Vagina (tissue), 2 donors: ENCODE measurements at regions not wholly inside any gene's neighbourhood (a gene's known extent, or its start where the extent isn't known, plus 50 kb on each side); places are given as distances from the start of the nearest gene placed in this dataset.

Source experiments
- CTCF ChIP-seq, 3 experiments: fragments of 450-650 bp in 2 of 3; fragments of 200-600 bp in 1 of 3; sonication (generic) in 1 of 3; IDR thresholded peaks; one replicate each; pipeline ENCODE4 v1.5.1; 2017 to 2019; ENCODE audit warnings: antibody characterized with exemption in 3 of 3, mild to moderate bottlenecking in 2 of 3, moderate library complexity in 2 of 3
- POLR2A ChIP-seq, 2 donors: fragments of 450-650 bp; IDR thresholded peaks; one replicate each; pipeline ENCODE4 v1.6.1; 2017; ENCODE audit warnings: antibody characterized with exemption in 2 of 2, mild to moderate bottlenecking in 2 of 2, moderate library complexity in 2 of 2
- POLR2AphosphoS5 ChIP-seq, 2 donors: sonication (generic); formaldehyde crosslinking; IDR thresholded peaks; one replicate each; pipeline ENCODE4 v1.9.0; 2017; ENCODE audit warnings: antibody characterized with exemption in 2 of 2, mild to moderate bottlenecking in 2 of 2, low read depth in 1 of 2; ENCODE audit not compliant: insufficient read depth in 1 of 2

DNA sequence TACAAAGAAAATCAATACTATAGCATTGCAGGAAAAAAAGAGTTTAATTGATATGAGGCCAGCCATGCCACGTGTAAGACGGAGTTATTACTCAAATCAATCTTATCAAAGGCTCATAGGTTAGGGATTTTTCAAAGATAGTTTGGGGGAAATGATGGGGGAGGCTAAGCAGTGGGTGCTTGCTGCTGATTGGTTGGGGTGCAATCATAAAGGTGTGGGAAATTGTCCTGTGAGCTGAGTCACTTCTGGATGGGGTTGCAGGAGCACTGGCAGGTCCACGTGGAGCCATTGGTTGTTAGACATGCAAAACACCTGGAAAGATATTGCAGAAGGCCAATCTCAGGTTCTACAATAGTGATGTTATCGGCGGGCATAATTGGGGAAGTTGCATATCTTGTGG lies 319.2 kb upstream of the COBL start:
- no peak for TF ChIP-seq POLR2AphosphoS5 (IDR thresholded peaks at IDR 0.05; ENCODE audit: insufficient read depth in 1 of 2, low read depth in 1 of 2)
- TF ChIP-seq CTCF (IDR thresholded peaks at IDR 0.05) = no peak
- TF ChIP-seq POLR2A (IDR thresholded peaks at IDR 0.05) = no peak
